22Rv1 (cell line): ENCODE measurements at regions not wholly inside any gene's neighbourhood (a gene's known extent, or its start where the extent isn't known, plus 50 kb on each side); places are given as distances from the start of the nearest gene placed in this dataset.
A peak's percentile ranks its signal among the peaks of the same experiment; 100 is the strongest.

ENCODE experiments used
- H3K27ac ChIP-seq: fragments of 450-650 bp; 2 replicates; pipeline ENCODE4 v1.5.1; 2017
- ZFX ChIP-seq: fragments of 450-650 bp; IDR thresholded peaks from 2 replicates; pipeline ENCODE4 v1.6.1; 2017; ENCODE audit warnings: antibody characterized with exemption, borderline replicate concordance
- TF ChIP-seq, protein P1 (sequence below): fragments of 450-650 bp; IDR thresholded peaks from 2 replicates; pipeline ENCODE4 v1.5.1; 2017; ENCODE audit warnings: mild to moderate bottlenecking

GRCh38 chr16:73185737-73186136 lies 137.8 kb upstream of the ZFHX3 start:
- no peak overlapping the region for H3K27ac ChIP-seq
- TF ChIP-seq, protein P1, sequence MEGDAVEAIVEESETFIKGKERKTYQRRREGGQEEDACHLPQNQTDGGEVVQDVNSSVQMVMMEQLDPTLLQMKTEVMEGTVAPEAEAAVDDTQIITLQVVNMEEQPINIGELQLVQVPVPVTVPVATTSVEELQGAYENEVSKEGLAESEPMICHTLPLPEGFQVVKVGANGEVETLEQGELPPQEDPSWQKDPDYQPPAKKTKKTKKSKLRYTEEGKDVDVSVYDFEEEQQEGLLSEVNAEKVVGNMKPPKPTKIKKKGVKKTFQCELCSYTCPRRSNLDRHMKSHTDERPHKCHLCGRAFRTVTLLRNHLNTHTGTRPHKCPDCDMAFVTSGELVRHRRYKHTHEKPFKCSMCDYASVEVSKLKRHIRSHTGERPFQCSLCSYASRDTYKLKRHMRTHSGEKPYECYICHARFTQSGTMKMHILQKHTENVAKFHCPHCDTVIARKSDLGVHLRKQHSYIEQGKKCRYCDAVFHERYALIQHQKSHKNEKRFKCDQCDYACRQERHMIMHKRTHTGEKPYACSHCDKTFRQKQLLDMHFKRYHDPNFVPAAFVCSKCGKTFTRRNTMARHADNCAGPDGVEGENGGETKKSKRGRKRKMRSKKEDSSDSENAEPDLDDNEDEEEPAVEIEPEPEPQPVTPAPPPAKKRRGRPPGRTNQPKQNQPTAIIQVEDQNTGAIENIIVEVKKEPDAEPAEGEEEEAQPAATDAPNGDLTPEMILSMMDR = no peak
- TF ChIP-seq ZFX = no peak

DNA sequence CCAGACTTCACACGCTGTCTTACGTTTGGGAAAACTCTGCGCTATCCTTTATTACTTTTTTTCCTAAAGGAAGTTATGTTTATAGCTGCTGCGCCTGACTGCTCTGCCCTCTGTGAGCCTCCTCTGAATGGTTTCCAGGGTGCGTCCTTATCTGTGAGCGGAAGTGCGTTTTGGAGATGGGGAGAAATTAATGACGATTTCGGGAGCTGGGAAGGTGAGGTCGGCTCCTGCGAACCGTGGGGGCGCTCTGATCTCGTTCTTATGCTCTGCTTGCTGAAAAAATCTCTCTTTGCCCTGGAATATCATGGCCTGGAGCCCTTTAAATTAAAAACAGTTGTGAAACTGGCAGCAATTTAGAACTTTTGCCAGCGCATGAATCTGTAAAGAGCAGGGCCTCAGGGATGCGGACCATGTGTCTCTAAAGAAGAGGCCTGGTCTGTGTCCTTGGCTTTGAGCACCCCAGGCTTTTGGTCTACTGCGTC lies 135.7 kb upstream of the ZFHX3 start:
- no peak overlapping the region for H3K27ac ChIP-seq
- no peak for TF ChIP-seq ZFX
- TF ChIP-seq, protein P1 = no peak

- H3K27ac ChIP-seq = no peak overlapping the region
- TF ChIP-seq ZFX = no peak
- TF ChIP-seq, protein P1 = no peak
Observed at GRCh38 chr16:73179705-73180331, 131.9 kb upstream of the ZFHX3 start.

GRCh38 chr16:73177729-73178295 lies 129.9 kb upstream of the ZFHX3 start:
- H3K27ac ChIP-seq = no peak overlapping the region
- TF ChIP-seq ZFX = no peak
- TF ChIP-seq, protein P1 = no peak

DNA sequence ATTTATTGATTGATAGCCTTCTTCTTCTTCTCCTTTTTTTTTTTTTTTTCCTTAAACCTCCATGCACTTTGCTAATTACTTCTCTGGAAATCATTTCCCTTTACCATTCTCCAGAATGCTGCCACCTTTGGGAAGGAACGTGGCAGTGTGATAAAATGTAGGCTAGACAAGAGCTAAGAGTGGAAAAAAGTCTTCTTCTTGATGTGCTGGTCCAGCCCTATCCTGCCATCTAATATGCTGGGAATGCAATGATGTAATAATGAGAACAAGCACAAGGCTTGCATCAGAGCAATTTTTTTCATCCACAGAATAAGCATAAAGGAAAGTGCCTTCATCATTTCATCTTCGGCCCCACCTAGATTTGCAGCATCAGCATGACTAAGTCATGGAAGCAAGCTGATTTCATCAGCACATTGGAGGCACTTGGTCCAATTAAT lies 128.7 kb upstream of the ZFHX3 start:
- TF ChIP-seq ZFX = no peak
- TF ChIP-seq, protein P1 = peak; percentile 39; the same call in 1 of the 2 replicates
- no peak overlapping the region for H3K27ac ChIP-seq

- no peak for TF ChIP-seq ZFX
- TF ChIP-seq, protein P1 = peak; percentile 27
- H3K27ac ChIP-seq = no peak overlapping the region
Observed at GRCh38 chr16:73172973-73173709, 125.2 kb upstream of the ZFHX3 start.

- no peak for TF ChIP-seq ZFX
- TF ChIP-seq, protein P1 = peak; percentile 43
- H3K27ac ChIP-seq = peak overlapping the region; percentile 44
Observed at GRCh38 chr16:73172241-73172972, 124.5 kb upstream of the ZFHX3 start.
